Mammary epithelial cell (primary cell): ENCODE measurements at regions not wholly inside any gene's neighbourhood (a gene's known extent, or its start where the extent isn't known, plus 50 kb on each side); places are given as distances from the start of the nearest gene placed in this dataset.

Source experiments
- EZH2 ChIP-seq: IDR thresholded peaks from 2 replicates; pipeline ENCODE4 v1.6.1; 2012; ENCODE audit warnings: low read length, inconsistent platforms, borderline replicate concordance
- TF ChIP-seq, protein P1 (sequence below), 2 donors: IDR thresholded peaks in 1 of 2; conservative IDR thresholded peaks in 1 of 2; 2 replicates each; pipeline ENCODE4 v1.5.1; 2011 to 2012; ENCODE audit warnings: inconsistent platforms in 2 of 2, low read length in 2 of 2, mild to moderate bottlenecking in 2 of 2, control low read depth in 1 of 2, low read depth in 1 of 2; ENCODE audit not compliant: insufficient read depth in 1 of 2; ENCODE audit errors: extremely low read depth in 1 of 2

DNA sequence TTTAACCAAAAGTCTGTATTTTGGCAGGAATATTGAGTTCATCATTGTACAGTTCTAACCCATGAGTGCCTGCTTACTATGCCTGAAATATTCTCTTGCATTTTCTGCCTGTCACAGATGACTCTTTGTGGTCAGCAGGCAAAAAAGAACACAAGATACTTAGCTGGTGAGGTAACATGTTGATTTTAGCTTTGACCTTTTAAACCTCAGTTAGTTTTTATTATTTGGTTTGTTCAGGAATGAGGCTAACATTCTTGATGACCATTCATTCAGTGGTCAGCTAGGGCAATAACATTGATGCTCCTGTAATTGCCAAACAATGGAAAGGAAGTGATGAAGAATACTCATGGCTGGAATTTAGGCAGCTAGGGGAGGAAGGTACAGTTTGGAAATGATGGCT lies 491.2 kb downstream of the PIK3C3 start:
- TF ChIP-seq, protein P1, sequence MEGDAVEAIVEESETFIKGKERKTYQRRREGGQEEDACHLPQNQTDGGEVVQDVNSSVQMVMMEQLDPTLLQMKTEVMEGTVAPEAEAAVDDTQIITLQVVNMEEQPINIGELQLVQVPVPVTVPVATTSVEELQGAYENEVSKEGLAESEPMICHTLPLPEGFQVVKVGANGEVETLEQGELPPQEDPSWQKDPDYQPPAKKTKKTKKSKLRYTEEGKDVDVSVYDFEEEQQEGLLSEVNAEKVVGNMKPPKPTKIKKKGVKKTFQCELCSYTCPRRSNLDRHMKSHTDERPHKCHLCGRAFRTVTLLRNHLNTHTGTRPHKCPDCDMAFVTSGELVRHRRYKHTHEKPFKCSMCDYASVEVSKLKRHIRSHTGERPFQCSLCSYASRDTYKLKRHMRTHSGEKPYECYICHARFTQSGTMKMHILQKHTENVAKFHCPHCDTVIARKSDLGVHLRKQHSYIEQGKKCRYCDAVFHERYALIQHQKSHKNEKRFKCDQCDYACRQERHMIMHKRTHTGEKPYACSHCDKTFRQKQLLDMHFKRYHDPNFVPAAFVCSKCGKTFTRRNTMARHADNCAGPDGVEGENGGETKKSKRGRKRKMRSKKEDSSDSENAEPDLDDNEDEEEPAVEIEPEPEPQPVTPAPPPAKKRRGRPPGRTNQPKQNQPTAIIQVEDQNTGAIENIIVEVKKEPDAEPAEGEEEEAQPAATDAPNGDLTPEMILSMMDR (conservative IDR thresholded peaks at IDR 0.05 in 1 of 2, IDR thresholded peaks at IDR 0.05 in 1 of 2; ENCODE audit: extremely low read depth in 1 of 2, insufficient read depth in 1 of 2, low read depth in 1 of 2, low read length in 2 of 2) = no peak
- no peak for TF ChIP-seq EZH2
